Amygdala (tissue), 56 donors: ENCODE measurements at regions not wholly inside any gene's neighbourhood (a gene's known extent, or its start where the extent isn't known, plus 50 kb on each side); places are given as distances from the start of the nearest gene placed in this dataset.
"Not testable (repeated sequence)": the region's sequence is repeated elsewhere in the genome, so short reads cannot be mapped to it uniquely, and the experiment has no call there.

Experiments
- DNase-seq, 56 donors: peaks; one replicate each; lab custom pipeline; 2025; lab: John Stamatoyannopoulos, UW

GRCh38 chr5:57738787-57739186 lies 256.2 kb upstream of the ACTBL2 start:
- DNase-seq, result no peak

- no peak for DNase-seq
Observed at GRCh38 chr5:57738301-57738700, 255.7 kb upstream of the ACTBL2 start.

- DNase-seq, result peak in 2 of 56 donors; percentile 1 to 5
Observed at GRCh38 chr5:57736716-57737115, 254.1 kb upstream of the ACTBL2 start.

GRCh38 chr5:57735279-57736153 lies 252.9 kb upstream of the ACTBL2 start:
- not testable (repeated sequence) for DNase-seq

DNA sequence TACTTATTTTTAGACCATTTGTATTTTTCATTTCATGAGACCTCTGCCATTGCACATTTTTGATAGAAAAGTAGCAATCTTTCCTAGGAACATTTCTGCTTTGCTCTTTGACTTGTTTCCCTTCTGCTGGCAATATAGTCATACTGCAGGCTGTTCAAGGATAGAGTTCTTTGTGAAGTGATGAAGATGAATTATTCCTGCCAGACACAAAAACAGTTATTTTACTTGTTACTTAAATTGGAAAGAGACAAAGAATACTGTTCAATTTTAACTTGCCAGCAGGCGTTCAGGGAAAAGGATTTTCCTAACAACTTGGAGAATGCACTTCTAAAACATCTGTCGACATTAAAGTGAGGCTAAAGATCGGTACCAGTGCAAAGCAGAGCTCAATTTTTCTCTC lies 251.7 kb upstream of the ACTBL2 start:
- no peak for DNase-seq

- DNase-seq, result no peak
Observed at GRCh38 chr5:57727591-57727990, 245.0 kb upstream of the ACTBL2 start.

GRCh38 chr5:57725658-57726504 lies 243.3 kb upstream of the ACTBL2 start:
- no peak for DNase-seq

DNA sequence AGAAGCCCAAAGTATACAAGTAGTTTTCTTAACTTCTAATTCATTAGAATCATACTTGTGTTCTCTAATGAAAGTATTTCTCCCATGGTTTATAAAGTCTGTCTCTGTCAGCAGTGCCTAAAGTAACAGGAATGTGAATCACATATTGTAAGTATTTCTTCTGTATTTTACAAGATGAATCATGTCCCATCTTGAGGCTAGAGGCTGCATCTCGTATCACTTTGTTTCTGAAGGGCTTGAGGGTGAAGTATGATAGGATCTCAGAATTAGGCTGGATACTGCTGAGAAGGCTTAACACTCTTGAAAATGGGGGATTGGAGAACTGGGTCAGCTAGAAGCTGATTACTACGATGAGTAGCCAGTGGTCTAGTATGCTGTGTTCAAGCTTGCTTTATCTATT lies 242.2 kb upstream of the ACTBL2 start:
- DNase-seq, result no peak

GRCh38 chr5:57721226-57721625 lies 238.6 kb upstream of the ACTBL2 start:
- DNase-seq, result no peak

DNA sequence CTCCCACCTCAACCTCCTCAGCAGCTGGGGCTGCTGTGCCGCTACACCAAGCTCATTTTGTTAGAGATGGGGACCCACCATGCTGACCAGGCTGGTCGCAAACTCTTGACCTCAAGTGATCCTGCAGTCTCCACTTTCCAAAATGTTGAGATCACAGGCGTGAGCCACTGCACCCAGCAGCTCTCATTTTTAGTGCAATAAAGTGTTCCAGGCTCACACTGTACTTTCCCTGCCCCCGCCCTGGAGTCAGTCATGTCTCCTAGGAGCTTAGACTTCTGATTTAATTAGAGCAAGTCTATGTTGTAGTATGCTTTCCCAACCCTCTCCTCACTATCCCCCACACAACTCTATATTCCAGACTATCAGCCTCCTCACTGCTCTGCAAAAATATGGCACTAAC lies 238.0 kb upstream of the ACTBL2 start:
- peak in 3 of 56 donors; percentile 1 to 4 (median 3) for DNase-seq

GRCh38 chr5:57719216-57719615 lies 236.6 kb upstream of the ACTBL2 start:
- no peak for DNase-seq

GRCh38 chr5:57718155-57718554 lies 235.5 kb upstream of the ACTBL2 start:
- no peak for DNase-seq

- DNase-seq, result no peak
Observed at GRCh38 chr5:57717555-57717954, 234.9 kb upstream of the ACTBL2 start.

DNA sequence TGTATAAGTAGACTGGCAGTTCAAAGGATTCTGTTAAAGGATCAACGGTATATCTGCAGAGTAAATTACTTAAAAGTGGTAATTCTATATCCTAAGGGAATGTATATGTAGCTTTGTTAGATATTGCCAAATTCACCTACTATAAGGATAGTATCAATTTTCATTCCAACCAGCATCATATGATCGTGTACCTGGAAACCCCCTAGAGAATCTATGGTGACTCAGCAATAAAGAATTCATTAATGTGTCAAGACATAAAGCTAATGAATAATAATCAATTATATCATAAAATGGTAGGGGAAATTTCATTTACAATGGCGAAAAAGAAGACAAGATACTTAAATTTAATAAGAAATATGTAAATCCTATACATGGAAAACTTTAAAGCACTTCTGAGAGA lies 234.1 kb upstream of the ACTBL2 start:
- no peak for DNase-seq

DNA sequence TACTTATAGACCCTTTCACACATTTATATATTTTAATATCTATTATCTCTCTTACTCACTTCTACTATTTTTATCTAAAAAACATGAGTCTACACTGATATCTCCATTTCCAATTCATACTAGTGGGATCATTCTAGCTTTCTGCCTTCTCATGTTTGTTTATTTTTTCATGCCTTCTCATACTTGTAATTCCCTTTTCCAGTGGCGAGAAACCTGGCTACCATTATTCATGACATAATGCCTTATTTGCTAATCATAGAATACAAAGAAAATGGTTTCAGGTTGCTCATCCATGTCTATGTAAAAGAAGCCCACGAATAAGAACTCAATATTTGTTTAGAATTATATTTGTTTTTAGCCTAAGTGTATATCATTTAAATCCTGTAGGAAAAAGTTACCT lies 232.7 kb upstream of the ACTBL2 start:
- no peak for DNase-seq

GRCh38 chr5:57713535-57713934 lies 230.9 kb upstream of the ACTBL2 start:
- DNase-seq, result not testable (repeated sequence)

- no peak for DNase-seq
Observed at GRCh38 chr5:57711946-57712345, 229.3 kb upstream of the ACTBL2 start.

DNA sequence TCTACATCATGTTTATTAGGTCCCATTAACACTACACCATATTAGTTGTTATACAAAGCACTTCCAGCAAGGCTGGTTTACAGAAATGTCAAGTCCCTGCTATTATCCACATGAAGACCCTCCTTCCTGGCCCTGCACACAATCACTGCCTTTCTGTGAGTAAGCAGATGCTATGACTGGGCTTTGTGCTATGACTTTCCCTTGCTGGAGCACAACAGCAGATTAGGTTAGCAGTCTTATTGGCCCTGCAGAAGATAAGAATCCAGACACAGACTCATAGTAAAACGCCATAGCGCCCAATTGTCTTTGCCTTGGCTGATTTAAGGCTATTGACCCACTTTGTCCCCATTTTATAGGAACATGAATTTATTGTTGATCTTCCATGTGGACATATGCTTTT lies 228.9 kb upstream of the ACTBL2 start:
- DNase-seq, result no peak

DNA sequence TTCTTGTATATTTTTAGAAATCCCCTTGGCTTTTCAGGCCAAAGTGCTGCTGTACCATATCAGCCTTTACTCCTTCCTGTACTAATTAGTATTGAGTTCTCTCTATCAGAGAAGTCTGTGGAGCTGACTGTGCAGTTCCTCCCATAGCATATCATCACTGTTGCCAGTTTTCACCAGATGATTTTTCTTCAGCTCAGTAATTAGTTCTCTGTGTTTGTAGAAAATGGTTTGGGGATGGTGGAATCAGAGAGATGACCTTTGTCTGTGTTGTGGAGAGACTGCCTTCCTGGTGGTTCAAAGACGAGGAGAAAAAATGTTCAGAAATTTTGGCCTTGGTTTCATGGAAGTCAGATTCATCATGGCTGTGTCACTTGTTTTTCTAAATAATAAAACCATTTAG lies 227.5 kb upstream of the ACTBL2 start:
- no peak for DNase-seq

GRCh38 chr5:57705769-57706168 lies 223.2 kb upstream of the ACTBL2 start:
- DNase-seq, result no peak

- no peak for DNase-seq
Observed at GRCh38 chr5:57703721-57704120, 221.1 kb upstream of the ACTBL2 start.

DNA sequence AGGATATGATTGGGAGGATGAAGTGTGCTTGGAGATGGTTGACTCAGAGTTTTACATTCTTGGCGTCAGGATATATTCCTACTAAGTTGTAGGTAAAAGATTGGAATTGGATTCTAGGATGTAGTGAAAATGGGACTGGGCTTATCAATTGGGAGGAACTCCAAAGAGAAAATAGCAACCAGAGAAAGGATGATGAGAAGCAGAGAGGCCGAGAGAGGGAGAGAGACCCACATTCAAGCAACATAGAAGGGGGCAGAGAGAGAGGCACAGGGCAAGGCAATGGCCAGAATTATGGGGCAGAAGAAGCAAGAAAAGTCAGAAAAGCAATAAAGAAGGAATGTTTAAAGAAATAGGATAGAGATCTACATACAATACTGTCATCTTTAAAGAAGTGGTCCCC lies 217.9 kb upstream of the ACTBL2 start:
- no peak for DNase-seq
